ENCODE measurements at regions not wholly inside any gene's neighbourhood (a gene's known extent, or its start where the extent isn't known, plus 50 kb on each side); places are given as distances from the start of the nearest gene placed in this dataset.

DNA sequence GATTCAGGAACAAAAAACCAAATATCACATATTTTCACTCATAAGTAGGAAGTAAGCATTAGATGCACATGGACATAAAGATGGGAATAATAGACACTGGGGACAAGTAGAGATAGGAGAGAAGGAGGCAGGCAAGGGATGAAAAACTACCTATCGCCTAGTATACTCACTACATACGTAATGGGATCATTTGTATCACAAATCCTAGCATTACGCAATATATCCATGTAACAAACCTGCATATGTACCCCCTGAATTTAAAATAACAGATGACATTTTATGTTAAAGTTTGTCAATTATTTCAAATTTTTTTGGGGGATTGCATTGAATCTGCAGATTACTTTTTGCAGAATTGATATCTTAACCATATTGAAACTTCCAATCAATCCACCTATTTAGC is 660.5 kb upstream of the MAN1A1 start:
- WGBS (ENCODE audit: extremely low coverage, insufficient read length, low lambda C conversion rate) = no CpG with 5 or more reads among the region's 3 CpGs

More for the DNA sequence above, 660.5 kb upstream of the MAN1A1 start:
- Histone ChIP-seq H3K9ac (ENCODE audit: extremely low read depth, insufficient read length, low read length) (no peak overlapping the region), H2BK120ac (ENCODE audit: low read depth, low read length, poor library complexity, severe bottlenecking) (no peak overlapping the region), H3K23ac (ENCODE audit: insufficient read length, low read depth, low read length) (no peak overlapping the region), H4K5ac (ENCODE audit: insufficient read length, low read depth, low read length) (no peak overlapping the region), H3K27me3 (ENCODE audit: insufficient read depth, low read length) (no peaks in the 10 kb centered on the region), H3K18ac (ENCODE audit: insufficient read length, low read depth, low read length) (no peak overlapping the region), H4K8ac (replicated peaks; ENCODE audit: insufficient read length, low read depth, low read length) (no peak overlapping the region), H3K56ac (ENCODE audit: insufficient read length, low read depth, low read length) (no peak overlapping the region), H3K27ac (ENCODE audit: insufficient read length, low read depth, low read length) (no peak overlapping the region), H3T11ph (ENCODE audit: low read length) (no peak overlapping the region), H2AK5ac (ENCODE audit: insufficient read length, low read length) (no peak overlapping the region), H4K20me1 (ENCODE audit: control insufficient read depth, insufficient read depth, insufficient read length) (no peaks in the 10 kb centered on the region), H3K23me2 (ENCODE audit: insufficient read length, low read depth, low read length, poor library complexity, severe bottlenecking) (no peaks in the 10 kb centered on the region), H2BK5ac (ENCODE audit: insufficient read length, low read length) (no peak overlapping the region), H3K79me1 (ENCODE audit: insufficient read depth, low read depth, low read length, poor library complexity, severe bottlenecking) (no peaks in the 10 kb centered on the region), H3K4me1 (ENCODE audit: insufficient read depth, low read length) (no peaks in the 10 kb centered on the region), H3K4ac (ENCODE audit: low read depth, low read length) (no peak overlapping the region), H4K91ac (ENCODE audit: insufficient read length, low read depth, low read length) (no peak overlapping the region), H3K4me2 (ENCODE audit: insufficient read depth, insufficient read length, low read length) (no peak overlapping the region), H2BK12ac (ENCODE audit: insufficient read length, low read depth, low read length) (no peak overlapping the region), H3K79me2 (ENCODE audit: insufficient read depth, low read length) (no peaks in the 10 kb centered on the region), H2BK20ac (ENCODE audit: low read depth, low read length, poor library complexity, severe bottlenecking) (no peak overlapping the region), H2AFZ (ENCODE audit: low read length) (no peak overlapping the region), H3K14ac (ENCODE audit: insufficient read depth, low read length) (no peak overlapping the region), H2BK15ac (ENCODE audit: low read depth, low read length) (no peak overlapping the region), H3K9me3 (ENCODE audit: control insufficient read depth, low read depth, low read length) (no peaks in the 10 kb centered on the region)
- Mint-ChIP-seq H3K27ac (no peak overlapping the region), H3K27me3 (ENCODE audit: low read depth) (no peaks in the 10 kb centered on the region), H3K9me3 (peaks cover 3 to 5% of the 10 kb centered on the region in 2 experiments), H3K36me3 (ENCODE audit: insufficient read depth in 1 of 3, low read depth in 3 of 3) (peaks cover 0 to 4% (median 0%) of the 10 kb centered on the region in 3 experiments; a peak in 3 of 7 replicates), H3K4me3 (no peak overlapping the region), H3K4me1 (no peaks in the 10 kb centered on the region)
- DNase-seq = no peak
- TF ChIP-seq, protein P1, sequence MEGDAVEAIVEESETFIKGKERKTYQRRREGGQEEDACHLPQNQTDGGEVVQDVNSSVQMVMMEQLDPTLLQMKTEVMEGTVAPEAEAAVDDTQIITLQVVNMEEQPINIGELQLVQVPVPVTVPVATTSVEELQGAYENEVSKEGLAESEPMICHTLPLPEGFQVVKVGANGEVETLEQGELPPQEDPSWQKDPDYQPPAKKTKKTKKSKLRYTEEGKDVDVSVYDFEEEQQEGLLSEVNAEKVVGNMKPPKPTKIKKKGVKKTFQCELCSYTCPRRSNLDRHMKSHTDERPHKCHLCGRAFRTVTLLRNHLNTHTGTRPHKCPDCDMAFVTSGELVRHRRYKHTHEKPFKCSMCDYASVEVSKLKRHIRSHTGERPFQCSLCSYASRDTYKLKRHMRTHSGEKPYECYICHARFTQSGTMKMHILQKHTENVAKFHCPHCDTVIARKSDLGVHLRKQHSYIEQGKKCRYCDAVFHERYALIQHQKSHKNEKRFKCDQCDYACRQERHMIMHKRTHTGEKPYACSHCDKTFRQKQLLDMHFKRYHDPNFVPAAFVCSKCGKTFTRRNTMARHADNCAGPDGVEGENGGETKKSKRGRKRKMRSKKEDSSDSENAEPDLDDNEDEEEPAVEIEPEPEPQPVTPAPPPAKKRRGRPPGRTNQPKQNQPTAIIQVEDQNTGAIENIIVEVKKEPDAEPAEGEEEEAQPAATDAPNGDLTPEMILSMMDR (conservative IDR thresholded peaks at IDR 0.05) = no peak

All from H9 (cell line).